Activated CD4-positive, alpha-beta T cell treated with anti-CD3 and anti-CD28 coated beads, Interleukin-2, Interleukin-4, amounts not matched to agents 100 ng/mL and 50 ng/mL, durations not matched to agents 16 hours and 8 hours (primary cell): ENCODE measurements at regions not wholly inside any gene's neighbourhood (a gene's known extent, or its start where the extent isn't known, plus 50 kb on each side); places are given as distances from the start of the nearest gene placed in this dataset.
"Not testable (repeated sequence)": the region's sequence is repeated elsewhere in the genome, so short reads cannot be mapped to it uniquely, and the experiment has no call there.

ENCODE experiments used
- DNase-seq: peaks from one replicate; pipeline ENCODE4 v3.0.0-alpha.2; 2020; ENCODE audit warnings: low spot score

- no peak for DNase-seq
These were observed 148.3 kb upstream of the SOX14 start for GRCh38 chr3:137615659-137616418.

GRCh38 chr3:137641879-137642704, 122.0 kb upstream of the SOX14 start:
- no peak for DNase-seq

- DNase-seq = no peak
These were observed 121.3 kb upstream of the SOX14 start for GRCh38 chr3:137642831-137643230.

- no peak for DNase-seq
These were observed 116.9 kb upstream of the SOX14 start for GRCh38 chr3:137647179-137647578.

- no peak for DNase-seq
These were observed 94.5 kb upstream of the SOX14 start for GRCh38 chr3:137669519-137670060.

GRCh38 chr3:137687181-137687879, 76.8 kb upstream of the SOX14 start:
- no peak for DNase-seq

GRCh38 chr3:137692803-137693431, 71.2 kb upstream of the SOX14 start:
- DNase-seq = no peak

GRCh38 chr3:137693791-137694190, 70.3 kb upstream of the SOX14 start:
- DNase-seq = no peak

GRCh38 chr3:137694836-137695235, 69.3 kb upstream of the SOX14 start:
- DNase-seq = no peak

- DNase-seq = no peak
These were observed 68.8 kb upstream of the SOX14 start for GRCh38 chr3:137695351-137695750.

GRCh38 chr3:137709011-137709601, 55.0 kb upstream of the SOX14 start:
- peak; percentile 4 for DNase-seq

GRCh38 chr3:137713965-137714364, 50.1 kb upstream of the SOX14 start:
- DNase-seq = not testable (repeated sequence)
